K562 (cell line): ENCODE measurements at regions not wholly inside any gene's neighbourhood (a gene's known extent, or its start where the extent isn't known, plus 50 kb on each side); places are given as distances from the start of the nearest gene placed in this dataset.

Source experiments
- ATF2 ChIP-seq: sonication (generic); formaldehyde crosslinking; IDR thresholded peaks from 2 replicates; pipeline ENCODE4 v1.8.1; 2022; ENCODE audit warnings: missing genetic modification reagents
- CTCF ChIP-seq, 3 experiments: IDR thresholded peaks in 2 of 3; conservative IDR thresholded peaks in 1 of 3; 2 replicates each; pipeline ENCODE4 v1.5.1; 2011 to 2012; ENCODE audit warnings: low read length in 3 of 3, mild to moderate bottlenecking in 3 of 3, control low read depth in 2 of 3, improper control_type of control experiment in 1 of 3, inconsistent platforms in 1 of 3, low read depth in 1 of 3, mixed read lengths in 1 of 3, moderate library complexity in 1 of 3; ENCODE audit not compliant: insufficient read depth in 2 of 3
- MAFG ChIP-seq: fragments of 450-650 bp; conservative IDR thresholded peaks from 2 replicates; pipeline ENCODE4 v1.6.1; 2016; ENCODE audit warnings: missing genetic modification characterization, missing compliant biosample characterization
- MCM3 ChIP-seq: fragments of 450-650 bp; IDR thresholded peaks from 2 replicates; pipeline ENCODE4 v1.6.1; 2016
- ZEB2 ChIP-seq: fragments of 450-650 bp; IDR thresholded peaks from 2 replicates; pipeline ENCODE4 v1.6.1; 2016
- ZNF274 ChIP-seq: IDR thresholded peaks from 2 replicates; pipeline ENCODE4 v1.6.1; 2011; ENCODE audit warnings: low read depth, mild to moderate bottlenecking, low read length, moderate library complexity, borderline replicate concordance
- ZNF512 ChIP-seq: IDR thresholded peaks from 2 replicates; pipeline ENCODE4 v1.6.1; 2016; ENCODE audit warnings: missing genetic modification characterization, missing compliant biosample characterization
- TF ChIP-seq, protein P1 (sequence below), 2 experiments: fragments of 200-800 bp in 1 of 2; sonication (Bioruptor generic) in 1 of 2; sonication (generic) in 1 of 2; formaldehyde crosslinking in 1 of 2; IDR thresholded peaks in 1 of 2; conservative IDR thresholded peaks in 1 of 2; 2 replicates each; pipeline versions ENCODE4 v1.5.0 to v1.6.1; 2016 to 2020; ENCODE audit warnings: missing compliant biosample characterization in 1 of 2, missing genetic modification characterization in 1 of 2, missing genetic modification reagents in 1 of 2
- TF ChIP-seq, protein P2 (sequence below): sonication (generic); formaldehyde crosslinking; IDR thresholded peaks from 2 replicates; pipeline ENCODE4 v1.8.1; 2023; ENCODE audit warnings: mild to moderate bottlenecking, missing genetic modification reagents
- TF ChIP-seq, protein P3 (sequence below): sonication (generic); formaldehyde crosslinking; IDR thresholded peaks from 2 replicates; pipeline ENCODE4 v1.9.0; 2022; ENCODE audit warnings: mild to moderate bottlenecking, missing genetic modification reagents

- no peak for TF ChIP-seq ATF2 (CRISPR knock-in tag)
- TF ChIP-seq ZNF512 (tag), result no peak
- TF ChIP-seq CTCF (IDR thresholded peaks at IDR 0.05 in 2 of 3, conservative IDR thresholded peaks at IDR 0.05 in 1 of 3; ENCODE audit: insufficient read depth in 2 of 3, low read depth in 1 of 3, low read length in 3 of 3), result no peak
- TF ChIP-seq, protein P1, sequence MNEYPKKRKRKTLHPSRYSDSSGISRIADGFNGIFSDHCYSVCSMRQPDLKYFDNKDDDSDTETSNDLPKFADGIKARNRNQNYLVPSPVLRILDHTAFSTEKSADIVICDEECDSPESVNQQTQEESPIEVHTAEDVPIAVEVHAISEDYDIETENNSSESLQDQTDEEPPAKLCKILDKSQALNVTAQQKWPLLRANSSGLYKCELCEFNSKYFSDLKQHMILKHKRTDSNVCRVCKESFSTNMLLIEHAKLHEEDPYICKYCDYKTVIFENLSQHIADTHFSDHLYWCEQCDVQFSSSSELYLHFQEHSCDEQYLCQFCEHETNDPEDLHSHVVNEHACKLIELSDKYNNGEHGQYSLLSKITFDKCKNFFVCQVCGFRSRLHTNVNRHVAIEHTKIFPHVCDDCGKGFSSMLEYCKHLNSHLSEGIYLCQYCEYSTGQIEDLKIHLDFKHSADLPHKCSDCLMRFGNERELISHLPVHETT (CRISPR knock-in tag; conservative IDR thresholded peaks at IDR 0.05 in 1 of 2, IDR thresholded peaks at IDR 0.05 in 1 of 2), result no peak
- no peak for TF ChIP-seq MCM3
- TF ChIP-seq MAFG (tag), result no peak
- TF ChIP-seq, protein P2, sequence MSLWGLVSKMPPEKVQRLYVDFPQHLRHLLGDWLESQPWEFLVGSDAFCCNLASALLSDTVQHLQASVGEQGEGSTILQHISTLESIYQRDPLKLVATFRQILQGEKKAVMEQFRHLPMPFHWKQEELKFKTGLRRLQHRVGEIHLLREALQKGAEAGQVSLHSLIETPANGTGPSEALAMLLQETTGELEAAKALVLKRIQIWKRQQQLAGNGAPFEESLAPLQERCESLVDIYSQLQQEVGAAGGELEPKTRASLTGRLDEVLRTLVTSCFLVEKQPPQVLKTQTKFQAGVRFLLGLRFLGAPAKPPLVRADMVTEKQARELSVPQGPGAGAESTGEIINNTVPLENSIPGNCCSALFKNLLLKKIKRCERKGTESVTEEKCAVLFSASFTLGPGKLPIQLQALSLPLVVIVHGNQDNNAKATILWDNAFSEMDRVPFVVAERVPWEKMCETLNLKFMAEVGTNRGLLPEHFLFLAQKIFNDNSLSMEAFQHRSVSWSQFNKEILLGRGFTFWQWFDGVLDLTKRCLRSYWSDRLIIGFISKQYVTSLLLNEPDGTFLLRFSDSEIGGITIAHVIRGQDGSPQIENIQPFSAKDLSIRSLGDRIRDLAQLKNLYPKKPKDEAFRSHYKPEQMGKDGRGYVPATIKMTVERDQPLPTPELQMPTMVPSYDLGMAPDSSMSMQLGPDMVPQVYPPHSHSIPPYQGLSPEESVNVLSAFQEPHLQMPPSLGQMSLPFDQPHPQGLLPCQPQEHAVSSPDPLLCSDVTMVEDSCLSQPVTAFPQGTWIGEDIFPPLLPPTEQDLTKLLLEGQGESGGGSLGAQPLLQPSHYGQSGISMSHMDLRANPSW, result no peak
- TF ChIP-seq, protein P3, sequence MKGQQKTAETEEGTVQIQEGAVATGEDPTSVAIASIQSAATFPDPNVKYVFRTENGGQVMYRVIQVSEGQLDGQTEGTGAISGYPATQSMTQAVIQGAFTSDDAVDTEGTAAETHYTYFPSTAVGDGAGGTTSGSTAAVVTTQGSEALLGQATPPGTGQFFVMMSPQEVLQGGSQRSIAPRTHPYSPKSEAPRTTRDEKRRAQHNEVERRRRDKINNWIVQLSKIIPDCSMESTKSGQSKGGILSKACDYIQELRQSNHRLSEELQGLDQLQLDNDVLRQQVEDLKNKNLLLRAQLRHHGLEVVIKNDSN (CRISPR knock-in tag), result no peak
- no peak for TF ChIP-seq ZEB2
- TF ChIP-seq ZNF274, result no peak
Measured at GRCh38 chr4:117422297-117422696, 336.9 kb upstream of the TRAM1L1 start.
